Frontal cortex (tissue), 3 donors: ENCODE measurements at regions not wholly inside any gene's neighbourhood (a gene's known extent, or its start where the extent isn't known, plus 50 kb on each side); places are given as distances from the start of the nearest gene placed in this dataset.

Experiments used
- DNase-seq, 2 donors: peaks; one replicate each; pipeline ENCODE4 v3.0.0; 2012; ENCODE audit warnings: low spot score in 2 of 2
- FAIRE-seq: peaks from 2 replicates; lab custom pipeline; 2012; peaks lifted over from hg19 to GRCh38; lab: Jason Lieb, UNC
- donor health status: control.
- donor health status: control.
- donor health status: control.

DNA sequence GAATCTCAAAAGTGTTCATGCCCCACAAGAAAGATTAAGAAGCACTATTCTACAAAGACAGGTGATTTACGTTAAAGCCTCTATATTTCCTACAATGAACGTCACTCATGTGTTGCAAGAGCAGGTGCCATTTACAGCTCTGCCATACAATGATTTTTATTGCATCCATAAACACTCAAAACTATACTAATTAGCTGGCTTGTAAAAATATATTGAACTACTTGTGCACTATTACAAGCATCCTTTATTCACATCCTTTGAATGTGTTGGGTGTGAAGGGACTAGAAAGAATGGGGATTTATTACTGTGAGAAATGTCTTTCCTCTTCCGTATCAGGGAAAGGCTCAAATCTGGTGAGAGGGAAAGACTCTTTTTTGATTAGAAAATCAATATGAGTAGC is 50.7 kb upstream of the C3orf49 start:
- no peak for DNase-seq
- no peak for FAIRE-seq

DNA sequence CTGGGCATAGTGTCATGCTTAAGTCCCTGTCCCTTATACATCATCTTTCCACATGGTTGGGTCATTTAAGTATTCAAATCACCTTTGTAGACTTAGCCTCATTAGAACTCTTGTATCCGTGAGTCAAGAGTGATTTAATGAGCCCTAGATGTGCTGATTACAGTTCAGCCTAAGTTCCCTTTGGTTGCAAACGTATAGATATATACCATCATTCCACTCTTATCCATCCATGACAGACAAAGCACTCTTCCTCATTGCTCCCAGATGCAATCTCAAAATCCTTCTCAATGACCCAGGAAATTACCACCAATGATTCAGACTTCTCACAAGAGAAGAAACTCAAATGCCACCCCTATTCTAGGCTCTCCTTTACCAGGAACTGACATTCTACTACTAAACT is 50.2 kb upstream of the C3orf49 start:
- DNase-seq (no peak), FAIRE-seq (no peak)
